ENCODE measurements at regions not wholly inside any gene's neighbourhood (a gene's known extent, or its start where the extent isn't known, plus 50 kb on each side); places are given as distances from the start of the nearest gene placed in this dataset.

GRCh38 chr1:25066731-25067517 lies 136.8 kb upstream of the RUNX3 start:
- in situ Hi-C loops (cut with HindIII; ENCODE audit: low pct_ligation_motif_present, low sequenced_read_pairs): no loop called here
- no peaks in the 10 kb centered on the region for H3K27me3 ChIP-seq (replicated peaks)
- no peaks in the 10 kb centered on the region for H3K36me3 ChIP-seq (replicated peaks)
- no peak overlapping the region for H3K4me3 ChIP-seq (ENCODE audit: low read depth, low read length)
- TF ChIP-seq CTCF (IDR thresholded peaks at IDR 0.05; ENCODE audit: low read depth, low read length, missing control alignments): no peak
- no peak overlapping the region for H3K27ac ChIP-seq
- DNase-seq: no peak

GRCh38 chr1:25066256-25066655 lies 136.2 kb upstream of the RUNX3 start:
- Histone ChIP-seq H3K4me3 (ENCODE audit: low read depth, low read length) (no peak overlapping the region), H3K36me3 (replicated peaks) (no peaks in the 10 kb centered on the region), H3K27ac (no peak overlapping the region), H3K27me3 (replicated peaks) (no peaks in the 10 kb centered on the region)
- DNase-seq: no peak
- TF ChIP-seq CTCF (IDR thresholded peaks at IDR 0.05; ENCODE audit: low read depth, low read length, missing control alignments): no peak
- in situ Hi-C loops (cut with HindIII; ENCODE audit: low pct_ligation_motif_present, low sequenced_read_pairs): no loop called here

GRCh38 chr1:25065795-25066238 lies 135.7 kb upstream of the RUNX3 start:
- Histone ChIP-seq H3K27ac (no peak overlapping the region), H3K36me3 (replicated peaks) (no peaks in the 10 kb centered on the region), H3K4me3 (ENCODE audit: low read depth, low read length) (no peak overlapping the region), H3K27me3 (replicated peaks) (no peaks in the 10 kb centered on the region)
- in situ Hi-C loops (cut with HindIII; ENCODE audit: low pct_ligation_motif_present, low sequenced_read_pairs): no loop called here
- TF ChIP-seq CTCF (IDR thresholded peaks at IDR 0.05; ENCODE audit: low read depth, low read length, missing control alignments): no peak
- no peak for DNase-seq

- Histone ChIP-seq H3K36me3 (replicated peaks) (no peaks in the 10 kb centered on the region), H3K4me3 (ENCODE audit: low read depth, low read length) (no peak overlapping the region), H3K27ac (no peak overlapping the region), H3K27me3 (replicated peaks) (no peaks in the 10 kb centered on the region)
- DNase-seq: no peak
- in situ Hi-C loops (cut with HindIII; ENCODE audit: low pct_ligation_motif_present, low sequenced_read_pairs): no loop called here
- TF ChIP-seq CTCF (IDR thresholded peaks at IDR 0.05; ENCODE audit: low read depth, low read length, missing control alignments): no peak
Measured at GRCh38 chr1:25065321-25065721, 135.2 kb upstream of the RUNX3 start.

GRCh38 chr1:25064465-25065240 lies 134.6 kb upstream of the RUNX3 start:
- Histone ChIP-seq H3K27me3 (replicated peaks) (no peaks in the 10 kb centered on the region), H3K36me3 (replicated peaks) (no peaks in the 10 kb centered on the region), H3K27ac (no peak overlapping the region), H3K4me3 (ENCODE audit: low read depth, low read length) (no peak overlapping the region)
- DNase-seq: no peak
- TF ChIP-seq CTCF (IDR thresholded peaks at IDR 0.05; ENCODE audit: low read depth, low read length, missing control alignments): no peak
- in situ Hi-C loops (cut with HindIII; ENCODE audit: low pct_ligation_motif_present, low sequenced_read_pairs): no loop called here
